ENCODE measurements at regions not wholly inside any gene's neighbourhood (a gene's known extent, or its start where the extent isn't known, plus 50 kb on each side); places are given as distances from the start of the nearest gene placed in this dataset.

DNA sequence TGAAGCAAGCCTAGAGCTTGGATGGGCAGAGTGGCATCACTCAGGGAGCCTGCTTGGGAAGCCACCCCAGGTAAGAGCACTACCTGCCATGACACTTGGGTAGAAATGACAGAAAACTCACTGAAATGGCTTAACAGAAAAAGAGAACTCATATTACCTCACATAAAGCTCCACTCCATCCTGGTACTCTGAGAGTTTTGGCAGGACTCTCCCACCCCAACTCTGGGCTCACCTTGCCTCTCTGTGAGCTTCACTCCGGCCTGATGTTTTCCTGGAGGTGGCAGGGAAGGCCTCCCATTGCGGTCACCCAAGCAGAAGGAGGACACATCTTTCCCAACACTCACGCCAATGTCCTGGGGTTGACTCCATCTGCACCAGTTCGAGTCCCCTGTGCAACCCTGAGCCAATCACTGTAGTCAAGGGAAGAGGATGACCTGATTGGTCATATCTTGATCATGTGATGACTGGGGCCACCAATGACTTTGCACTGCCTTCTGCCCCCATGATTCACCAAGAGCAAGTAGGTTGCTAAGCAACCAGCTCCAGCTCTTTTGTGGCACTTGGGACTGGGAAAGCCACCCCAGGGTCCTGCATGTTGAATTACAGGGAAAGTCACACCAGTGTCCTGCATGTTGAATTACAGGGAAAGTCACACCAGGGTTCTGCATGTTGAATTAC is 446.1 kb upstream of the SULF2 start:
- Histone ChIP-seq H3K9me3 (ENCODE audit: low read depth, low read length, poor library complexity, severe bottlenecking) (no peaks in the 10 kb centered on the region), H3K27ac (ENCODE audit: low read depth, low read length, poor library complexity, severe bottlenecking) (no peak overlapping the region), H3K4me1 (ENCODE audit: insufficient read depth, low read length, poor library complexity, severe bottlenecking) (no peaks in the 10 kb centered on the region), H3K4me3 (ENCODE audit: low read depth, low read length, poor library complexity, severe bottlenecking) (no peak overlapping the region), H3K36me3 (ENCODE audit: insufficient read depth, low read length, poor library complexity, severe bottlenecking) (no peaks in the 10 kb centered on the region), H3K27me3 (replicated peaks; ENCODE audit: insufficient read depth, low read depth, low read length, poor library complexity) (peaks cover 2% of the 10 kb centered on the region)
- ChIA-PET CTCF (no interaction called here), POLR2A (ENCODE audit: low non-redundant PET) (no interaction called here)
- BruUV-seq (replicated peaks): no TSS peak
- no peak for DNase-seq (ENCODE audit: low spot score)
- intact Hi-C loops (cut with micrococcal nuclease; ENCODE audit: unreplicated experiment): no loop called here
- no peak for TF ChIP-seq EZH2 (IDR thresholded peaks at IDR 0.05; ENCODE audit: borderline replicate concordance, low read depth, low read length, poor library complexity, severe bottlenecking)
- TF ChIP-seq, protein P1, sequence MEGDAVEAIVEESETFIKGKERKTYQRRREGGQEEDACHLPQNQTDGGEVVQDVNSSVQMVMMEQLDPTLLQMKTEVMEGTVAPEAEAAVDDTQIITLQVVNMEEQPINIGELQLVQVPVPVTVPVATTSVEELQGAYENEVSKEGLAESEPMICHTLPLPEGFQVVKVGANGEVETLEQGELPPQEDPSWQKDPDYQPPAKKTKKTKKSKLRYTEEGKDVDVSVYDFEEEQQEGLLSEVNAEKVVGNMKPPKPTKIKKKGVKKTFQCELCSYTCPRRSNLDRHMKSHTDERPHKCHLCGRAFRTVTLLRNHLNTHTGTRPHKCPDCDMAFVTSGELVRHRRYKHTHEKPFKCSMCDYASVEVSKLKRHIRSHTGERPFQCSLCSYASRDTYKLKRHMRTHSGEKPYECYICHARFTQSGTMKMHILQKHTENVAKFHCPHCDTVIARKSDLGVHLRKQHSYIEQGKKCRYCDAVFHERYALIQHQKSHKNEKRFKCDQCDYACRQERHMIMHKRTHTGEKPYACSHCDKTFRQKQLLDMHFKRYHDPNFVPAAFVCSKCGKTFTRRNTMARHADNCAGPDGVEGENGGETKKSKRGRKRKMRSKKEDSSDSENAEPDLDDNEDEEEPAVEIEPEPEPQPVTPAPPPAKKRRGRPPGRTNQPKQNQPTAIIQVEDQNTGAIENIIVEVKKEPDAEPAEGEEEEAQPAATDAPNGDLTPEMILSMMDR (conservative IDR thresholded peaks at IDR 0.05; ENCODE audit: low read depth, low read length): no peak

DNA sequence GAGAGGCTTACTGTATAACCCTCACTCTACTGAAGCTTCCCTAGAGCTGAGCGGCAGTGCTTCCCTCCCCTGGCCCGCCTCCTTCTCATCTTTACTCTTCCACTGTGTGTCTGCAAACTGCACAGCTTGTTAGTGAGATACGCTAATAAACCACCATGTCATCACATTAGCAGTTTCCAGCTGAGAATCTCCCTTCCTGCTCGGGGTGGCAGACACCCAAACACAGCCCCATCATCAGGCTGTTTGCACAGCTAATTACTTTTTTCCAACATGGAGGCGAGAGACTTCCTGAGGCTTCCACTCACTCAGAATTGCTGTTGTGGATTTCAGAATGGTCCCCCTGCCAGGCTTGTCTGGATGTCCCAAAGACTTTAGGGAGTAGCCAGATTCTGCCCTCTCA is 444.9 kb upstream of the SULF2 start:
- POLR2A ChIA-PET (ENCODE audit: low non-redundant PET): no interaction called here

DNA sequence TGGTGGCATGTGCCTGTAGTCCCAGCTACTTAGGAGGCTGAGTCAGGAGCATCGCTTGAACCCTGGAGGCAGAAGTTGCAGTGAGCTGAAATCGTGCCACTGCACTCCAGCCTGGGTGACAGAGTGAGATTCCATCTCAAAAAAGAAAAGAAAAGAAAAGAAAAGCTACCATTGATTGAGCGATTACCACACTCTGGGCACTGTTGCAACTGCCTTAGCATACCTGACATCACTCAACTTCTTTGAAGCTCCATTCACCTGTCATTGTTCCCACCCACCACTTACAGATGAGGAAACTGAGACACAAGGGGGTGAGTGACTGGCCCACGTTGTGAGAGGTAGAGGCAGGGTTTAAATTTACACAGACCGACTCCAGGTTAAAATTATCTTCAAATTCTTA is 442.1 kb upstream of the SULF2 start:
- no peak overlapping the region for H3K27ac ChIP-seq (ENCODE audit: low read depth, low read length, poor library complexity, severe bottlenecking)
- TF ChIP-seq, protein P1 (conservative IDR thresholded peaks at IDR 0.05; ENCODE audit: low read depth, low read length): no peak
- no peak for TF ChIP-seq EZH2 (IDR thresholded peaks at IDR 0.05; ENCODE audit: borderline replicate concordance, low read depth, low read length, poor library complexity, severe bottlenecking)
- no peak for DNase-seq (ENCODE audit: low spot score)
- ChIA-PET POLR2A (ENCODE audit: low non-redundant PET) (no interaction called here), CTCF (no interaction called here)
- H3K9me3 ChIP-seq (ENCODE audit: low read depth, low read length, poor library complexity, severe bottlenecking): no peaks in the 10 kb centered on the region
- no peaks in the 10 kb centered on the region for H3K36me3 ChIP-seq (ENCODE audit: insufficient read depth, low read length, poor library complexity, severe bottlenecking)
- no TSS peak for BruUV-seq (replicated peaks)
- no peaks in the 10 kb centered on the region for H3K4me1 ChIP-seq (ENCODE audit: insufficient read depth, low read length, poor library complexity, severe bottlenecking)
- H3K27me3 ChIP-seq (replicated peaks; ENCODE audit: insufficient read depth, low read depth, low read length, poor library complexity): no peaks in the 10 kb centered on the region
- H3K4me3 ChIP-seq (ENCODE audit: low read depth, low read length, poor library complexity, severe bottlenecking): no peak overlapping the region
- intact Hi-C loops (cut with micrococcal nuclease; ENCODE audit: unreplicated experiment): no loop called here

More for the DNA sequence above, 444.9 kb upstream of the SULF2 start:
- BruUV-seq (replicated peaks): no TSS peak
- H3K4me1 ChIP-seq (ENCODE audit: insufficient read depth, low read length, poor library complexity, severe bottlenecking): no peaks in the 10 kb centered on the region
- H3K27me3 ChIP-seq (replicated peaks; ENCODE audit: insufficient read depth, low read depth, low read length, poor library complexity): no peaks in the 10 kb centered on the region
- CTCF ChIA-PET: no interaction called here
- H3K36me3 ChIP-seq (ENCODE audit: insufficient read depth, low read length, poor library complexity, severe bottlenecking): no peaks in the 10 kb centered on the region
- intact Hi-C loops (cut with micrococcal nuclease; ENCODE audit: unreplicated experiment): no loop called here
- H3K9me3 ChIP-seq (ENCODE audit: low read depth, low read length, poor library complexity, severe bottlenecking): no peaks in the 10 kb centered on the region
- H3K4me3 ChIP-seq (ENCODE audit: low read depth, low read length, poor library complexity, severe bottlenecking): no peak overlapping the region
- no peak for TF ChIP-seq EZH2 (IDR thresholded peaks at IDR 0.05; ENCODE audit: borderline replicate concordance, low read depth, low read length, poor library complexity, severe bottlenecking)
- TF ChIP-seq, protein P1 (conservative IDR thresholded peaks at IDR 0.05; ENCODE audit: low read depth, low read length): no peak
- no peak overlapping the region for H3K27ac ChIP-seq (ENCODE audit: low read depth, low read length, poor library complexity, severe bottlenecking)
- DNase-seq (ENCODE audit: low spot score): peak; percentile 25

Measured in A673 (cell line).